Heart right ventricle (tissue), 16 donors: ENCODE measurements at regions not wholly inside any gene's neighbourhood (a gene's known extent, or its start where the extent isn't known, plus 50 kb on each side); places are given as distances from the start of the nearest gene placed in this dataset.

ENCODE experiments used
- ATAC-seq, 8 donors: fragments of 200-7000 bp; cut with Tn5 transposase; one replicate each; pipeline ENCODE4 v1.9.1; 2020; ENCODE audit warnings: mild to moderate bottlenecking in 8 of 8, moderate library complexity in 8 of 8, moderate number of reproducible peaks in 1 of 8
- DNase-seq, 2 donors: peaks; one replicate each; pipeline ENCODE4 v3.0.0-alpha.2; 2020
- H3K27ac ChIP-seq, 10 donors: fragments of 200-600 bp; sonication (generic) in 2 of 10; one replicate each; pipeline versions ENCODE4 v1.5.0 to v1.8.0; 2020 to 2022; ENCODE audit warnings: mild to moderate bottlenecking in 3 of 10
- H3K27me3 ChIP-seq, 7 donors: fragments of 200-600 bp; one replicate each; pipeline ENCODE4 v1.8.0; 2021 to 2022; ENCODE audit warnings: mild to moderate bottlenecking in 2 of 7
- H3K36me3 ChIP-seq, 9 donors: fragments of 200-600 bp; sonication (generic) in 1 of 9; one replicate each; pipeline versions ENCODE4 v1.5.0 to v1.8.0; 2020 to 2022; ENCODE audit warnings: mild to moderate bottlenecking in 2 of 9
- H3K4me1 ChIP-seq, 9 donors: fragments of 200-600 bp; sonication (generic) in 1 of 9; one replicate each; pipeline versions ENCODE4 v1.5.0 to v1.8.0; 2020 to 2022; ENCODE audit warnings: mild to moderate bottlenecking in 4 of 9
- H3K4me3 ChIP-seq, 10 donors: fragments of 200-600 bp; sonication (generic) in 2 of 10; one replicate each; pipeline versions ENCODE4 v1.5.0 to v1.8.0; 2020 to 2022; ENCODE audit warnings: mild to moderate bottlenecking in 7 of 10, moderate library complexity in 2 of 10
- H3K9me3 ChIP-seq, 11 donors: fragments of 200-600 bp in 10 of 11; sonication (generic) in 2 of 11; one replicate each; pipeline versions ENCODE4 v1.5.0 to v1.8.0; 2013 to 2022; ENCODE audit warnings: mild to moderate bottlenecking in 2 of 11, control low read depth in 1 of 11, moderate library complexity in 1 of 11
- CTCF ChIP-seq, 9 donors: fragments of 200-600 bp; sonication (generic) in 2 of 9; IDR thresholded peaks; one replicate each; pipeline versions ENCODE4 v1.5.0 to v1.8.0; 2021 to 2022; ENCODE audit warnings: antibody characterized with exemption in 9 of 9, mild to moderate bottlenecking in 5 of 9, moderate library complexity in 1 of 9
- WGBS, 2 donors: extraction: QIAGEN DNeasy Blood & Tissue Kit; methylation state at CpG; one replicate each; pipeline ENCODE4 v1.1.7; 2013; ENCODE audit warnings: inconsistent platforms in 1 of 2; 5-methylcytosine and 5-hydroxymethylcytosine counted together
- intact Hi-C, 10 donors: fragments of 100-400 bp; cut with DNase I; formaldehyde crosslinking; loops; one replicate each; pipeline versions ENCODE4 v1.11.1 to v1.14.2; 2022
- donor health status: Arrhythmogenic right ventricular cardiomyopathy.
- donor health status: ischemic (EF 13 %, LVEDD 7.1; RV severe dilation, severe dysfunction).
- donor health status: healthy with polysubstance abuse.
- donor health status: DM: no; HTN: yes; CAD: no.
- donor health status: DM: no; HTN: no; CAD: no.
- donor health status: ischemic (EF 25% LVEDD 6.9; RV normal size, moderate dysfunction).
- donor health status: ischemic (EF 25% LVEDD 5.7; RV mildly dilated, moderate dysfunction).
- donor health status: healthy.
- donor health status: DM: yes; HTN: yes; CAD: no.
- donor health status: Ischemic cardiomyopathy.
- donor health status: ischemic (EF 35%, LVEDD 5.7; RV mildly dilated, moderate dysfunction).
- donor health status: nonischemic (EF 11% LVEDD 7.7; RV severe dilation, severe dysfunction).
- donor health status: DM: yes; HTN: yes; CAD: no.
- donor health status: PGD.
- donor health status: ischemic (EF 29% LVEDD 5.4; RV normal size, mild dysfunction).
- donor health status: nonischemic (EF 23%, LVEDD 6.1; RV moderate dilation, normal function).

DNA sequence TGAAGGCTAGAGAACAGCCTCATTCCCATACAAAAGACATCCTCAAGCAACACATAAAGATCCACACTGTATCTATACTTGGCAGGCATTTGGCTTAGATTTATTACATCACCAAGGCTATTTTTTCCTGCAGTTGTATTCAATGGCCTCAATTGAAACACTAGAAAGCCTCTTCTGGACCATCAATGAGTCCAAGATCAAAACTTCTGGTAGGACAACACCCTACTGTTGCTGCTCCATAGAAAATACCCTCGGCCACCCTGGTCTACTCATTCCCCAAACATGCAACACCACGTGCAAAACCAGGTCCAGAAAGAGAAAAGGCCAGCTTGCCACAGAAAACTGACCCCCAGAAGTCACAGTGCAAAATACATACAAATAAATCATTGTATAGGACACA is 56.9 kb upstream of the CADM1 start:
- Histone ChIP-seq H3K9me3 (no peaks in the 10 kb centered on the region), H3K27ac (no peak overlapping the region), H3K4me1 (peaks cover 0 to 3% (median 0%) of the 10 kb centered on the region in 9 donors), H3K36me3 (no peaks in the 10 kb centered on the region), H3K4me3 (no peak overlapping the region), H3K27me3 (peaks cover 0 to 5% (median 0%) of the 10 kb centered on the region in 7 donors)
- no peak for TF ChIP-seq CTCF (IDR thresholded peaks at IDR 0.05)
- no peak for DNase-seq
- WGBS, 2 donors: 82 to 83% methylated on average over 2 of the region's 2 CpGs
- ATAC-seq: no peak
- intact Hi-C loops: no loop called here

DNA sequence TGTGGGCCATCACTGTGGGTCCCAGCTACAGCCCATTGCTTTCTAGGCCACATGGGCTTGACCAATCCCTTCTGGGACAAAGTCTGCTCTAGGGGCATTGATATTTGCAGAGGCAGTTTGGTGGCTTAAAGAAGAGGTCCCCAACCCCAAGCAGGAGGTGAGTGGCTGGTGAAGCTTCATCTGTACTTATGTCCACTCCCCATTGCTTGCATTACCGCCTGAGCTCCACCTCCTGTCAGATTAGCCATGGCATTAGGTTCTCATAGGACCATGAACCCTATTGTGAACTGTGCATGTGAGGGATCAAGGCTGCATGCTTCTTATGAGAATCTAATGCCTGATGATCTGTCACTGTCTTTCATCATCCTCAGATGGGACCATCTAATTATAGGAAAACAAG is 54.4 kb upstream of the CADM1 start:
- TF ChIP-seq CTCF (IDR thresholded peaks at IDR 0.05): no peak
- Histone ChIP-seq H3K4me3 (no peak overlapping the region), H3K27me3 (peaks cover 0 to 5% (median 0%) of the 10 kb centered on the region in 7 donors), H3K36me3 (no peaks in the 10 kb centered on the region), H3K4me1 (peaks cover 0 to 14% (median 0%) of the 10 kb centered on the region in 9 donors), H3K27ac (no peak overlapping the region), H3K9me3 (no peaks in the 10 kb centered on the region)
- DNase-seq: no peak
- ATAC-seq: no peak
- intact Hi-C loops: no loop called here
- WGBS, 2 donors: 45 to 100% methylated on average over 1 of the region's 1 CpG

GRCh38 chr11:115557681-115558080 is 53.5 kb upstream of the CADM1 start:
- Histone ChIP-seq H3K27me3 (peaks cover 0 to 2% (median 0%) of the 10 kb centered on the region in 7 donors), H3K9me3 (no peaks in the 10 kb centered on the region), H3K4me1 (peaks cover 0 to 14% (median 0%) of the 10 kb centered on the region in 9 donors), H3K36me3 (no peaks in the 10 kb centered on the region), H3K4me3 (no peak overlapping the region), H3K27ac (no peak overlapping the region)
- no peak for TF ChIP-seq CTCF (IDR thresholded peaks at IDR 0.05)
- ATAC-seq (no peak), DNase-seq (no peak)
- intact Hi-C loops: no loop called here
- WGBS, 2 donors: 93 to 94% methylated on average over 7 of the region's 7 CpGs

DNA sequence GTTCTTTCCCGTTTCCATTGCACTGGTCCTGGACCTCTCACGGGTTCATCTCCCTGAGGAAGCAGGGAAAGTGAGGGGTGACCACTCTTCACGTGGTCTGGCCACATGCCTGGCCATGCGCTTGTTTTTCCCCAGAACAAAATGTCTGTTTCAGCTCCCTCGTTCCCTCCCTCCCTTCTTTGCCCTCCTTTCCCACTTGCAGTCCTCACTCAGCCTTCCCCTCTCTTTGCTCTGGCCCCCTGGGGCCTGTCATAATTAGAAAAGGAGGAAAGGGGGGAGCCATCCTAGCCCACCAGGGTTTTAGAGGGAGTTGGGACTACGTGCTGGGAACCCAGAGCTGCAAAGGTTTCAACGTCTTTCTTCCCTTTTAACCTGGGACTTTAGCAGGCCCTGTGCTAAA is 52.8 kb upstream of the CADM1 start:
- no peak overlapping the region for H3K27ac ChIP-seq
- intact Hi-C loops: no loop called here
- no peak for TF ChIP-seq CTCF (IDR thresholded peaks at IDR 0.05)
- H3K27me3 ChIP-seq: no peaks in the 10 kb centered on the region
- ATAC-seq: no peak
- peaks cover 0 to 14% (median 0%) of the 10 kb centered on the region in 9 donors for H3K4me1 ChIP-seq
- no peak for DNase-seq
- no peaks in the 10 kb centered on the region for H3K9me3 ChIP-seq
- H3K4me3 ChIP-seq: no peak overlapping the region
- WGBS, 2 donors: 69 to 72% methylated on average over 7 of the region's 7 CpGs
- H3K36me3 ChIP-seq: no peaks in the 10 kb centered on the region
